ENCODE measurements at regions not wholly inside any gene's neighbourhood (a gene's known extent, or its start where the extent isn't known, plus 50 kb on each side); places are given as distances from the start of the nearest gene placed in this dataset.

DNA sequence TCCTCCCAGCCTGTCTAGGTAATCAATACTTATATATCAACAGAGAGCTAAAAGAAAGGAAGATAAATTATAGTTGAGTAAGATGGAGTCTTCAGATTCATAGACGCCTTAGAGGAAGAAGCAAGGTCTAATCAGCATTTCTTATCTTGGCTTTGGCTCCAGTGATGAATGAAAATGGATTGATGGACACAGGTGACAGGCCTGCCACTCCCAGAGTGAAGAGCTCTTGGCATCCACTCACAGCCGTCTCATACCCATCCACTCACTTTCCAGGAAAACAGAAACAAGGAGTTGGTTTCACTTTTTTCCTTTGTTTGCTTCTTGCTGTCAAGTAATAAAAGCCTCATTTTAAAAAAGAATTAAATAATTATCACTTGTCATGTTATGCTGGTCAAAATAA is 168.2 kb downstream of the MFSD1 start:
- peak; percentile 89 for DNase-seq (ENCODE audit: low read depth)

DNA sequence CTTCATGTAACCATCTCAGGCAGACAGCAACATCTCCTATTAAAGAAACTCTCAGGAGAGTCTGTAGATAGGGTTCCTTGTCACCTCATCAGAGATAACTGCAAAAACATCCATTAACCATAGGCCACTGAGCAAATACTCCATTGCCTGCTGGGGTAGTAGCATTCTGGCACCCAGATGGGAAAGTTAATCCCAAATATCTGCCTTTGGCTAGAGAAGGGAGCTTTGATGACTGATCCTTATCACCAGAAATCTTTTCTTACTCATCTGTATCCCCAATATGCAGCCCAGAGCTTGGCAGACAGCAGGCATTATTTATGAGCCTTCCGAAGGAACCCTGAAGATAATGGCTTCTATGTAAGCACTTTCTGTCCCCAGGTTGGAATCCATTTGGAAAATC is 173.1 kb downstream of the MFSD1 start:
- DNase-seq (ENCODE audit: low read depth): no peak

GRCh38 chr3:158976966-158977365 is 175.1 kb downstream of the MFSD1 start:
- no peak for DNase-seq (ENCODE audit: low read depth)

DNA sequence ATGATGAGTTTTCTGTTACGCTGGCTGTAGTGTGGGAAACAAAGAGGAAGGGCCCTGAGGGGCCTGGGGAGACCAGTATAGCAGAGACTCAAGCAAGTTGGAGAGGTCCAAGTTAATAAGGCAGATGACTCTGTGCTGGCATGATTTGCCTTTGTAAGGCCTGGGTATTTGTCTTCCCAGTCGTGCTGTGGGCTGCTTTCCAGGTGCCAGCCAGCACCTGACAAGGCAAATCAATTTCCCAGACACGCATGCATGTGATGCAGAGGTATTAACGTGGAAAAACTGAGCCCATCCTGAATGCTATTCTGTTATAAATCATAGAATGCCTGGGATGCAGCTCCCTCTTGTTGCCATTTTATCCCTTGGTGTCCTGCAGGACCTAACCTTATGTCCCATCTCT is 175.6 kb downstream of the MFSD1 start:
- no peak for DNase-seq (ENCODE audit: low read depth)

DNA sequence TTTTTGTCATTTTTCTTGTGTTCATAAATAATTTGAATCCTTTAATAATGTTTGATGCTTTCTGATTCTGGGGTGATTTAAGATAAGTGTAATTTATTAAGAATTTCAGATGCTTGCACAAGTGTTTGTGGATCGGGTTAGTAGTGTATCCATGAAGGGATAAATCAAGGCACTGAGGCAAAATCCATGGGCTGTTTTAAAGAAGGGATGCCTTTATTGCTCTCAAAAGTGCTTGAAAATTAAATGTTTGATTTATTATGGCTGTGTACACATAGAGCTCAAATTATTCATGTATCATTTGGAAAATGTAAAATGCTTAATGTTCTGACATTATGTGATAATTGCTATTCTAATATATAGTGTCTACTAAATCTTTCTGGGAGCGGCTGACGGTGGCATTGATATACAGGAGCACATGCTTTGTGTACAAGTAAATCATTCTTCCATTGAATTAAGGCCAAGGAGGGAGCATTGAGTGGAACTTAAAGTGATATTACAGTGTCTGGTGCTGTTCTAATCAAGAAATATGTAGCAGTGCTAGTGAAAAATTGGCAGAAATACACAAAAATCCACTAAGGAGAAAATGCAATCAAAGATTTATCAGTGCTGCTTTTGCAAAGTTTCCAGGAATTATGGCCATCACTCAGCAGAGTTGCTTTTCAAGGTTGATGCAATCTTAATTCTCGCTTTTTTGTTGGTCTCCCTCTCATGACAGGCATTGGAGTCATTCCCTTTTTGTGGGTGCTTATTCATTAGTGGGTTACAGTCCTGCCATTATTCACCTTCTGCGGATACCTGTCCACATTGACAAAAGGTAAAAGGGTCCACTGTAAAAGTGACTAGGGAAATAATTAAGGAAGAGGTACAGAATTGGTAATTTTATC is 181.6 kb downstream of the MFSD1 start:
- DNase-seq (ENCODE audit: low read depth): no peak

- DNase-seq (ENCODE audit: low read depth): no peak
Observed at GRCh38 chr3:158991146-158991705, 189.4 kb downstream of the MFSD1 start.

GRCh38 chr3:158992463-158992862 is 190.6 kb downstream of the MFSD1 start:
- no peak for DNase-seq (ENCODE audit: low read depth)

- no peak for DNase-seq (ENCODE audit: low read depth)
Observed at GRCh38 chr3:158994386-158994785, 192.5 kb downstream of the MFSD1 start.

- peak; percentile 2 for DNase-seq (ENCODE audit: low read depth)
Observed at GRCh38 chr3:159001711-159002110, 199.9 kb downstream of the MFSD1 start.

DNA sequence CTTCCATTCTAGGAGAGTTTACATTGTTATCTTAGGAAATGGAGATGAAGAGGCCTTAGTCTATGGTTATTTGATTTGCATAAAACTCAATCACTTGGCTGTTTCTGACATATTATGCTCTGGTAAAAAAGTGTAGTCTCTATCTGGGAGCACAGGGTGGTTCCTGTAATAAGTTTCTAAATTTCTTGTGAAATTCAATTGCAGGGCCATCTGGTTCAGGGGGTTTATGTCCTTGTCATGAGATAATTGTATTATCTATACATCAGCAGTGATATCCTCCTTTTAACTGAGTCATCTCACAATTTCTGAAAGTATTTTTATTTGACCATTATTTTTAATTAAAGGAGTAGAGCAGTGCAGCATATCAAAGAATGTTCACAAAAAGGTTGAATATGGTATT is 203.3 kb downstream of the MFSD1 start:
- no peak for DNase-seq (ENCODE audit: low read depth)

DNA sequence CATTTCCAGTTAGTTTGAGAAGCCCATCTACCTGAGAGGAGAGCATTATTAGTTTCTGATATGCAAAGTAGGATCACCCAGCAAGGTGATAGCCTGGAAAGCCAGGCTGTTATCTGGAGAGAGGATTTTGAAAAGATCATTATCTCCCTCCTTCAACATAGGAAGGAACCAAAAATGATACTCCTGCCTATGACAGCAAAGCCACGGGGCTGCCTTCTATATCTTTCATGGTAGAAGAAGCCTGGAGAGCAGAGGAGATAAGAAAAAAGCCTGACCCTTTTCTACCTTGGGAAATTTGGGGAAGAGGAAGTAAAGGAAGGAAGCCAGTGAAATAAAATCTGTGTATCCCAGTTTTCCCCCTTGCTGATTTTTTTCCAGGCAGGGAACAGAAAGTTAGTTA is 205.5 kb downstream of the MFSD1 start:
- DNase-seq (ENCODE audit: low read depth): no peak

- DNase-seq (ENCODE audit: low read depth): peak; percentile 3
Observed at GRCh38 chr3:159008401-159008800, 206.5 kb downstream of the MFSD1 start.

DNA sequence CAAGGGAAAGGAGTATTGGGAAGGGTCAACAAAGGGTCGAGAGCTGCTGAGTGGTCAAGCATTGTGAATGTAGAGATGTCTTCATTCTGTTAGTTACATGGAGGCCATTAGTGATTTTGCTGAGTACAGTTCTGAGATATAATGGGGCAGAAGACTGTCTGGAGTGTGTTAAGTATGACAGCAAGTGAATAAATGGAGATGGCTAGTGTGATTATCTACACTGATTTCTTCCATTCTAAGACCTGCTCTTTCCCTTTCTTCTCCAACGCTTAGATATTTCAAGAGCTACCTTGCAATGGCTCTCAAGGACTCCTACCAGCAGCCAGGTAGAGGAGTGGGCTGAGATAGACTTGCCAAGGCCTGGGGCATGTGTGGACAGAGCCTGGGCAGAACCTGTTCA is 216.5 kb downstream of the MFSD1 start:
- no peak for DNase-seq (ENCODE audit: low read depth)

GRCh38 chr3:159025733-159026132 is 223.9 kb downstream of the MFSD1 start:
- no peak for DNase-seq (ENCODE audit: low read depth)

GRCh38 chr3:159026510-159026909 is 224.7 kb downstream of the MFSD1 start:
- DNase-seq (ENCODE audit: low read depth): no peak

GRCh38 chr3:159028706-159029105 is 226.9 kb downstream of the MFSD1 start:
- peak; percentile 68 for DNase-seq (ENCODE audit: low read depth)

GRCh38 chr3:159029306-159030026 is 227.6 kb downstream of the MFSD1 start:
- DNase-seq (ENCODE audit: low read depth): peak; percentile 53

DNA sequence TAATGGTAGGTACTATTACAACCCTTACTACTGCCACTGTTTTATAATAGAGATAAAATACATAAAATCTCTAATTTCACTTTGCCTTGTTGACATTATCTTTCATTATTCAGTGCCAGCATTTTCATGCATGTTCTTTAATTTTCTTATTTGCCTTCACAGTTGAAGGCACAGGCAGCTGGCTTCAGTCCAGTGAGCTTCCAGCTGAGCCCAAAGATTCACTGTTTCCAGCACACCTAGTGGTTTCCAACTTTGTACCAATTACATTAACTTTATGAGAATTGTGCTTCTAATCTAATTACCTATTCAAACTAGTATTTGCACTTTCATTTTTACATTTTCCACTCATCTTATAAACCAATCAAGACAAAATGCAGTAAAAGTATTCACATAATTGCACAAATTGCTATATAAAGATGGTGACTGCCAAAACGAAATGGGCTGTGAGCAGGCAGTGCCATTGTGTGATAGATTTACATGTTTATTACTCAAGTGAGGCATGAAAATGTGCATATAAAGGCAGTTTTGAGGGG is 228.3 kb downstream of the MFSD1 start:
- DNase-seq (ENCODE audit: low read depth): no peak

DNA sequence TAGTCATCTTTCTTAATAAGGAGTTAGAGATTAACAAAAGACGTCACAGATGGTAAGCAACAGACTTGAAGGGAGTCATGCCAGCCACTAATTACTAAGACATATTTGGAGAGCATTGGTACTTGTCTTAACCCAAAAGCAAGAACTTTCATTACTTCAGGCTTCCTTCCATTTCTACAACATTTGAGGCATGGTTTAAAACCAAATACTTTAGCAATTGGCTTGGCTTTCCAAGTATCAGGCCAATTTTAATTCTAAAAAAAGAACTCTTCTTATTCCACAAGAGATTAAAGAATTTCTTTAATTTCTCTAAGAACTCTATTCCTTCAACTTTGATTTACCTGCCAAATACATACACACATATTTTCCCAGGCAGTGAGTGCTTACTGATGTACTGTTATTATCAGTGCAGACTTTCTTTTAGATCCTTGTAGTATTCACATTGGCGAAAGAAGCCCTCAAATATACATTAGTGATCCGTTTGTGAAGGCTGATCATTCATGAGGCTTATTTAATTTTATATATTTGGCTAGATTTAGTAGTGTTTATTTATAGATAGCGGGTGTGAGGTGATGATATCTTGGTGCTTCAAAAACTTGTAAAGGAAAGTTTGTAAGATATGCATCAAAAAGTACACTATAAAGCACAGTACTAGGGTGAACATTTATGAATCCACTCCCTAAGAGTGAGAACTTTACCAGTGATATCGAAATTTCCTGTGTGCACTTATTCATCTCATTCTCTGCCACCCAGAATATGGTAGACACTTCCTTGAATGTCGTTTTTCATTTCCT is 229.2 kb downstream of the MFSD1 start:
- no peak for DNase-seq (ENCODE audit: low read depth)

GRCh38 chr3:159032311-159032710 is 230.5 kb downstream of the MFSD1 start:
- no peak for DNase-seq (ENCODE audit: low read depth)

GRCh38 chr3:159038405-159038804 is 236.6 kb downstream of the MFSD1 start:
- peak; percentile 43 for DNase-seq (ENCODE audit: low read depth)

Data from myocyte (in vitro differentiated cells).